OCI-LY7 (cell line): ENCODE measurements at regions not wholly inside any gene's neighbourhood (a gene's known extent, or its start where the extent isn't known, plus 50 kb on each side); places are given as distances from the start of the nearest gene placed in this dataset.

ENCODE experiments used
- BruUV-seq: library from RNA; stranded (reverse); fragments of 400-500 nt; replicated peaks from 2 replicates; lab custom pipeline; 2021; lab: Mats Ljungman, UMichigan
- CTCF ChIA-PET: fragments of 300-600 bp; sonication (Branson Sonifier 250); formaldehyde crosslinking; loops from one replicate; lab custom pipeline; 2022; ENCODE audit warnings: antibody characterized with exemption; ENCODE audit not compliant: unreplicated experiment; lab: Charles Lee
- POLR2A ChIA-PET: fragments of 300-600 bp; sonication (Branson Sonifier 250); formaldehyde crosslinking; loops from one replicate; lab custom pipeline; 2022; ENCODE audit warnings: antibody characterized with exemption; lab: Charles Lee
- DNase-seq: peaks from one replicate; pipeline ENCODE4 v3.0.0-alpha.2; 2015; ENCODE audit warnings: low spot score
- H2AFZ ChIP-seq: fragments of 200-600 bp; sonication (generic), shearing (Covaris generic); 2 replicates; pipeline ENCODE4 v1.6.1; 2014; ENCODE audit warnings: mild to moderate bottlenecking, antibody characterized with exemption, low read length, moderate library complexity
- H3K27ac ChIP-seq: fragments of 200-600 bp; sonication (generic); 2 replicates; pipeline ENCODE4 v1.5.1; 2014; ENCODE audit warnings: mixed run types, low read depth, mild to moderate bottlenecking, moderate library complexity, low read length, inconsistent platforms; ENCODE audit not compliant: poor library complexity, severe bottlenecking
- H3K36me3 ChIP-seq: fragments of 200-600 bp; sonication (generic); 2 replicates; pipeline ENCODE4 v1.6.1; 2014; ENCODE audit warnings: mild to moderate bottlenecking, antibody characterized with exemption, low read length, moderate library complexity, mixed read lengths; ENCODE audit not compliant: insufficient read depth
- H3K4me1 ChIP-seq: fragments of 200-600 bp; sonication (generic); 2 replicates; pipeline ENCODE4 v1.5.1; 2014; ENCODE audit warnings: mild to moderate bottlenecking, low read length; ENCODE audit not compliant: insufficient read depth, poor library complexity, severe bottlenecking
- H3K4me2 ChIP-seq: fragments of 200-600 bp; sonication (generic); 2 replicates; pipeline ENCODE4 v1.6.1; 2014; ENCODE audit warnings: mild to moderate bottlenecking, low read length
- H3K4me3 ChIP-seq: fragments of 200-600 bp; sonication (generic); 2 replicates; pipeline ENCODE4 v1.5.1; 2014; ENCODE audit warnings: mild to moderate bottlenecking, low read depth, low read length; ENCODE audit not compliant: poor library complexity, severe bottlenecking
- H3K79me2 ChIP-seq: fragments of 200-600 bp; sonication (generic); 2 replicates; pipeline ENCODE4 v1.6.1; 2016; ENCODE audit warnings: low read depth, mild to moderate bottlenecking, low read length, moderate library complexity, mixed read lengths; ENCODE audit not compliant: insufficient read depth
- H3K9me2 ChIP-seq: fragments of 200-600 bp; sonication (generic); 2 replicates; pipeline ENCODE4 v1.6.1; 2016; ENCODE audit warnings: mild to moderate bottlenecking, low read length, mixed read lengths; ENCODE audit not compliant: insufficient read depth
- H3K9me3 ChIP-seq: fragments of 200-600 bp; sonication (generic); 2 replicates; pipeline ENCODE4 v1.6.1; 2014; ENCODE audit warnings: mild to moderate bottlenecking, mixed run types, low read length, mixed read lengths
- H4K20me1 ChIP-seq: fragments of 200-600 bp; sonication (generic); 2 replicates; pipeline ENCODE4 v1.6.1; 2014; ENCODE audit warnings: mild to moderate bottlenecking, antibody characterized with exemption, low read length, moderate library complexity, mixed read lengths; ENCODE audit not compliant: insufficient read depth
- CTCF ChIP-seq: fragments of 200-600 bp; sonication (generic); conservative IDR thresholded peaks from 2 replicates; pipeline ENCODE4 v1.5.1; 2014; ENCODE audit warnings: mild to moderate bottlenecking, antibody characterized with exemption, low read length, moderate library complexity, mixed read lengths
- EZH2phosphoT487 ChIP-seq: fragments of 200-600 bp; sonication (generic); IDR thresholded peaks from 2 replicates; pipeline ENCODE4 v1.6.1; 2018; ENCODE audit warnings: low read depth, borderline replicate concordance, mild to moderate bottlenecking, mixed run types, antibody characterized with exemption, low read length, moderate library complexity, mixed read lengths
- intact Hi-C: fragments of 100-400 bp; cut with micrococcal nuclease; formaldehyde crosslinking; loops from one replicate; pipeline ENCODE4 v1.10.0; 2022; ENCODE audit not compliant: unreplicated experiment

DNA sequence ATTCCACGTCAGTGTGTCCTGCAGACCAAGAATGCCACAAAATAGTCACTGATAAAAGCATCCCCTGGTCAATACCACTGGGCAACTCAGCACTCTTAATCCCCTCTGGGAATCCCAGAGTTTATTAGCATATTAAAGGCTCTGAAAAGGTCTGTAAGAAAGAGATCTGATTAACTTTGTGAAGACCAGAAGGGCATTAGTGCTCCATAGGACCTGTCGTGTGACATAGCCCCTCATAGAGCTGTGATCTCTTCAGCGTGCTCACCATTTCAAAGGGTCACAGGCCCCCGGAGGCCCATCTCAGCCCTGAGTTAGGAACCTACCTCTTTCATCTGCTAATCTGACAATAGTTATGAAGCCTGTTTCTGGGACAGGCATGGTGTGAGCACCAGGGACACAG is 299.2 kb downstream of the MN1 start:
- H2AFZ ChIP-seq = no peak overlapping the region
- H3K4me3 ChIP-seq = no peak overlapping the region
- H3K36me3 ChIP-seq = no peaks in the 10 kb centered on the region
- BruUV-seq = no TSS peak
- TF ChIP-seq EZH2phosphoT487 (no peak), CTCF (no peak)
- CTCF ChIA-PET = no interaction called here
- H3K27ac ChIP-seq = no peak overlapping the region
- POLR2A ChIA-PET = no interaction called here
- no peaks in the 10 kb centered on the region for H3K9me2 ChIP-seq
- no peak for DNase-seq
- intact Hi-C loops = no loop called here
- H3K4me2 ChIP-seq = no peak overlapping the region
- no peaks in the 10 kb centered on the region for H4K20me1 ChIP-seq
- H3K9me3 ChIP-seq = no peaks in the 10 kb centered on the region
- no peaks in the 10 kb centered on the region for H3K4me1 ChIP-seq
- no peaks in the 10 kb centered on the region for H3K79me2 ChIP-seq

GRCh38 chr22:27504360-27505253 is 296.9 kb downstream of the MN1 start:
- Histone ChIP-seq H3K79me2 (no peaks in the 10 kb centered on the region), H3K36me3 (no peaks in the 10 kb centered on the region), H3K9me2 (no peaks in the 10 kb centered on the region), H3K4me2 (no peak overlapping the region), H3K4me3 (no peak overlapping the region), H3K27ac (no peak overlapping the region), H3K9me3 (peaks cover 8% of the 10 kb centered on the region; the same call in 1 of the 2 replicates), H2AFZ (no peak overlapping the region), H3K4me1 (peaks cover 4% of the 10 kb centered on the region), H4K20me1 (no peaks in the 10 kb centered on the region)
- CTCF ChIA-PET = no interaction called here
- no TSS peak for BruUV-seq
- POLR2A ChIA-PET = no interaction called here
- no peak for DNase-seq
- TF ChIP-seq EZH2phosphoT487 (no peak), CTCF (no peak)
- intact Hi-C loops = no loop called here

- H3K79me2 ChIP-seq = no peaks in the 10 kb centered on the region
- H3K9me2 ChIP-seq = no peaks in the 10 kb centered on the region
- H3K9me3 ChIP-seq = peaks cover 8% of the 10 kb centered on the region; the same call in 1 of the 2 replicates
- intact Hi-C loops = no loop called here
- CTCF ChIA-PET = no interaction called here
- DNase-seq = no peak
- H3K4me1 ChIP-seq = peaks cover 16% of the 10 kb centered on the region
- no peak overlapping the region for H2AFZ ChIP-seq
- H3K27ac ChIP-seq = no peak overlapping the region
- H3K4me2 ChIP-seq = no peak overlapping the region
- H3K36me3 ChIP-seq = no peaks in the 10 kb centered on the region
- TF ChIP-seq EZH2phosphoT487 = no peak
- no peak for TF ChIP-seq CTCF
- no peaks in the 10 kb centered on the region for H4K20me1 ChIP-seq
- BruUV-seq = no TSS peak
- H3K4me3 ChIP-seq = no peak overlapping the region
- POLR2A ChIA-PET = interaction anchor here (0.6 kb wide), 1 partner anchor 84 kb away, joined by 3 read pairs; no protein-coding TSS in a partner anchor
These were observed 294.4 kb downstream of the MN1 start for GRCh38 chr22:27507111-27507611.
